ENCODE measurements at regions not wholly inside any gene's neighbourhood (a gene's known extent, or its start where the extent isn't known, plus 50 kb on each side); places are given as distances from the start of the nearest gene placed in this dataset.
"Not testable (repeated sequence)": the region's sequence is repeated elsewhere in the genome, so short reads cannot be mapped to it uniquely, and the experiment has no call there.

GRCh38 chr2:67716895-67717396 lies 319.8 kb downstream of the ETAA1 start:
- DNase-seq: no peak

- DNase-seq: no peak
These were observed 320.6 kb downstream of the ETAA1 start for GRCh38 chr2:67717692-67718091.

DNA sequence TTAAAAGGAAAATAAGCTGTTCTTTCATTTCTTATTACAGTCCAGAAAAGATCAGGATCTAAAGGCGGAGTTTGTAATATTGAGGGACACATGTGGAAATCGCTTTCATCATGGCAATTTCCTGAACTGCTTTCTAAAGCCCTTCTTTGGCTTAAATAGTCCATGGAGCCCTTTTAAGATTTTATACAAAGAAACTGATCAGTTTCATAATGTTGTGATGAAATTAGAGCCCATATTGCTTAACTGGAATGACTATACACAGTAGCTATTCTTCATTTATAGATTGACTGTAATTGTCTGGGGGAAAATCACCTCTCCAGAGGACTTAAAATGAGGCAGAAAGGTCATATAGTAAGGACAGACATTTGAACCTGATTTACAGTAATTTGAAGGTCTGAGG lies 322.2 kb downstream of the ETAA1 start:
- no peak for DNase-seq

GRCh38 chr2:67721516-67721915 lies 324.4 kb downstream of the ETAA1 start:
- no peak for DNase-seq

DNA sequence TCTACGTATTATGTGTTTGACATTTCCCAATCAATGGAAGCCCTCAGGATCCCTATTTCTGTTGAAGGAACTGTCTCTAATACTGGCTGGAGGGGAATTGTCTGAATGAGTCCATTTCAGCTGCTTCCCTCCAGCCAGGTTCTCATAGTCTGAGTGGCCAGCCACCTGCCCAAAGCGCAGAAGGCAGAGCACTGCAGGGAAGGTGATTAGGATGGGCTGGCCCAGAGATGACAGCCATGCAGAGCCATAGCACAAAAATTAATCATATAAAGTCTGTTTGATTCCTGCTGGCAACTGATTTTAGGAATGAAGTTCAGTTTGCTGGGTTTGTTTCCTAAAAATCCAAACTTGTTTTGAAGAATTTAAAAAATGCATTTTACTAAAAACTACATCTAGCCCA lies 327.1 kb downstream of the ETAA1 start:
- no peak for DNase-seq

GRCh38 chr2:67725731-67726130 lies 328.6 kb downstream of the ETAA1 start:
- DNase-seq: no peak

- no peak for DNase-seq
These were observed 329.3 kb downstream of the ETAA1 start for GRCh38 chr2:67726416-67726815.

DNA sequence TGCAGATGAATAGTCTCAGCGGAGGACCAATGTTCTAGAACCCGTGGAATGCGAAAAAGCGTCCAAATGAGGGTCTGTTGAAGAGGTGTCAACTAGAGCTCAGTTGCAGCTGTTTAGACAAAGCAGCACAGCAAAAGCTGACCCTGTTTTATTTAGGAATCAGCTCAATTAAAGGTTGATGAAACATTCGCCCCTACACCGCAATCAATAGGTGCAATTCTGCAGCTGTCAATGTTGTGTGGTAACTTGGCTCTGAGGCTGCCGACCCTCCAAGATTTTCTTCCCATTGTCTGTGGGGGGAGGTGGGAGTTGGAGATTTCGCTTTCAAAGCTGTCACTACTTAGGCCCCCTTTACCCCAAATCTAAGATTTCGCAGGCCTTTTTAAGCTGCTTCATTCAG lies 330.0 kb downstream of the ETAA1 start:
- no peak for DNase-seq

DNA sequence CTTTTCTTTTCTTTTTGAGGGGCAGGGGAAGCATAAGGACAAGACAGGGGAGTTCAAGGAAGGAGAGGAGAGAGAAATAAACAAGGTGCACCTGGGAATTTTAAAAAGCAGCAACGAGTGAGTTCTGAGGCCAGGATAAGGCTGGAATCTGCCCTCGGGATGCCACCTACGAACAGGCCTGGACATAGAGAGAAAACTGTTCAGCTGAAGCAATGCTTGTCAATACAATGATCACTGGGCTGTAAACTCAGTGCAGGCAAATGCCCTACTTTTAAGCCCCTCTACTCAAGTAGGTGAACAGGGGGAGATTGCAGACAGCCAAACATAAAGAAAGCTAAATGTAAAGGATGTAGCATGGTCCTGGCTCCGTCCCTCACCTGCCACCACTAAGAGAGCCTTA lies 330.5 kb downstream of the ETAA1 start:
- no peak for DNase-seq

DNA sequence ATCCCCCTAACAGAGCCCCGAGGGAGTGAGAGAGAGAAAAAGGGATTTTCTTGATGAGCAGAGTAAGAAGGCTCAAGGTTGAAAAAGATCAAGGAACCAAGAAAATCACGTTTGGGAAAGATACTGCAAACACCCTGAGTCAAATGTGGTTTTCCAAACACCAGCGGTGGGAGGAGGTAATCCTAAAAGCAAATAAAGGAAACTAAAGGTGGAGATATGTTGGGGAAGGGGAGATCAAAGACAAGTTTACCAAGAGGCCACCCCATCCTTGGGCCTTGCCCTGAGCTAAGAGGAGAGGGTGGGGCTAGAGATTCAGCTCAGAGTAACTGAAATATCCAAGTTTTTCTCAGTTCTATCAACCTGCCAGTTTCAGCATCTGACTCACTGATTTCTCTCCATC lies 332.3 kb downstream of the ETAA1 start:
- no peak for DNase-seq

DNA sequence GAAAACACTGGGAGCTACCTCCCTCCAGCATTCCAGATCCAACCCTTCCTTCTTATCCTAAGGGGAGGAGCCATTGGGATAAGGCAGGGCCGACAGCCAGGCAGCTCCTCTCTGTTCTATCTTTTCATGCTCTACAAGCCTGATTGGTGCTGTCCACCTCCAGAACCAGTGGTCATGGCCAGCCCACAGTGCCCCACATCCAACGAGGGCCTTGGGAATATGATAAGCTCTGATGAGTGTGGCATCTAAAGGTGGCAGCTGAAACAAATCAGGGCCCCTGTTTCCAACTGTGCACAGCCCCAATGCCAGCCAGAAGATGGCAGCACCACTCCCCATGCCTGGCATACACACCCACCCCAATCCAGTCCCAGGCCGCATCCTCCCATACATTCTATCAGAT lies 329.3 kb downstream of the C1D start:
- no peak for DNase-seq

GRCh38 chr2:67752199-67752598 lies 310.6 kb downstream of the C1D start:
- no peak for DNase-seq

DNA sequence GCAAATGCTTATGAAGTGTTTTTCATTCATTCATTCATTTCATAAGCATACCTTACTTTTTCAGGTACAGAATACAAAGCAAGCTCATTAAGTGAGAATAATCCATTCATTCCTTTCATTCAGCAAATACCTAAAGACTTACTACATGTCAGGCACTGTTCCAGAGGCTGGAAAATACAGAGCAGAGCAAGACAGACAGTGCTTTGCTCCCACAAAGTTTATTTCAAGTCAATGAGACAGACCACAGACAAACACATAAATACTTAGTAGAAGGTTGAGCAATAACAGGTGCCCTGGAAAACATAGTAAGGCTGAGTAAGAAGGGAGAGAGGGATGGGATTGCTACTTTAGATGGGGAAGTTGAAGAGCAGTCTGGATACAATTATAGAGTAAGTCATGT lies 309.8 kb downstream of the C1D start:
- DNase-seq: no peak

GRCh38 chr2:67755156-67755882 lies 307.5 kb downstream of the C1D start:
- DNase-seq: no peak

DNA sequence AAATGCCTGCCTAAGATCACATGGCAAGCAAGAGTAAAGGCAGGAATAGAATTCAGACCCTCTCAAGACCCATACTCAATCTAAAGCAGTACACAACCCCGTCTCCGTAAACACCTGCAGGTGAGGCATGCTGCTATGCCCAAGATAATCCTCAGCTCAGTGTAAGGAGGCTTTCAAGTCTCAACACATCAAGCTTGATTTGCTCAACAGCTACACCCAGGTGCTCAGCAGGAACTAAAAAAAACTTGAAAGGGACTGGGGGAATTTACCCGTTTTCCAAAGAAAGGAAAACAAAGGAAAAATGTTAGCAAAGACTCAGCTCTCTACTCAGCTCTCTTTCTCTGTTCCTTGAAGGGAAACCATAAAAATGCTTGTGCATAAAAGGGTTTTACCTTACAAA lies 301.8 kb downstream of the C1D start:
- no peak for DNase-seq

DNA sequence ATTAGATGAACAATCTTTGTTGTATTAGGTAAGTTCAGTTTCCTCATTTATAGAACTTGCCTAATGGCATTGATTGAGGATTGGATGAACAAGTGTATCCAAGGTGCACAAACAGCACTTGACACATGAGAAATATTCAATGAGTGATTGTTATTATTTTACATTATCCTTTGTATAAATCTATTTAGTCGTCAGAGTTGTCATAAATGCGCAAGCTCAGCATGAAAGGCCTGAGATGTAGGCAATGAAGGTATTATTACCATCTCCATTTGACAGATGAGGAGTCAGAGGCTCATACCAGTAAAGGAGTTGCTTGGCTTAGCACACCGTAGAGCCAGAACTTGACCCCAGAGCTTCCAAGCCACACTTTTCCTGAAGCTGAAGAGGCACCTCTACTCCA lies 291.4 kb downstream of the C1D start:
- DNase-seq: no peak

GRCh38 chr2:67772216-67773170 lies 290.3 kb downstream of the C1D start:
- DNase-seq: no peak

DNA sequence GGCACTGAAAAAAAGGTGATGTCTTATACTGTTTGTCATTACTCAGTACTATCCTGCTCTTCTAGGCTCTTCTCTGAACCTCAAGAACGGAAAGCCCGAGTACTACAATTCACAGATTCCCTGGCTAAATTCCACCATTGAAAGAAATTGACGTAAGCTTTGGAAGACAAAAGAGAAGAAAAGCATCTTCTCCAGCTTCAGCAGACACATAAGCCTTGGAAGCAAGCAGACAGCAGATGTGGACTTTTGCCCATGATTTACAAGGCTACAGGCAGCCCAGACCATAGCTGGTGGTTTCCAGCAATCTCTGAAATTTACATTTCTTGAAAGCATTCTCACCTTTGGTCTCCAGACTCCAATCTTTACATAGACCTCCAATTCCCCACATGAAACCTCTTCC lies 289.0 kb downstream of the C1D start:
- DNase-seq: no peak

DNA sequence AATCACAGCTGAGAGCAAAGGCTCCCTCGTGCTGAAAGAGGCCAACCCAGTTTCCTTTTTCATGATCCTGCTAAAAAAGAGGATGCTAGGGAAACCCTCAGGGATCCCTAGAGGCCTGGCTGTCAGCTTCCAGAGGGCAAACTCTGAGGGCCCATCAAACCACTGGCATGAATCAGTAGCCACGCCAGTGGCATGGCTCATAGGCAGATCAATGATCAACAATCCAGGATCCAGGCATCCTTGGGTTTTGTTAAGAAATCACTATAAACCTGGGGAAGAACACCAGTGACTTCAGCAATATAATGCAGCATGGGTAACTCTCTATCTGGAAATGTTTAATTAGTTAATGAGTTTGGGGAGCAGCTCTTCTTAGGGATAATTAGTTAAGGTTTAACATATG lies 286.5 kb downstream of the C1D start:
- DNase-seq: no peak

DNA sequence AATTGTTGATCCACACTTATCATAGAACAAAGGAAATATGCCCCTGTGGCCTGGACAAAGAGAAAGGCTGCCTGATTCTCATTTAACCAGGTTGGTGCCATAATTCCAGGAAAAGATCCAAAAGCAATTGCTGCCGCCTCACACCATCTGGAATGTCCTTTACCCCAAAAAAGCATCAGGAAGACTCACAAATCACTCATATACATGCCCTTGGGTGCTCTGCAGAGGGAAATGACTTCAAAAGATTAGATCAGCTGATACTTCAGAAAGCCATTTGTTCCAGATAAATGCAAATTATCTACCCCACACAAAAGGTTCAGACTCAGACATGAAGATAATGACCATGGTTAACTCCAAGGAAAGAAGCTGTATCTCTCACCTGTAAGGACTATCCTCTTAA lies 285.8 kb downstream of the C1D start:
- DNase-seq: no peak

- DNase-seq: no peak
These were observed 284.9 kb downstream of the C1D start for GRCh38 chr2:67777836-67778429.

- not testable (repeated sequence) for DNase-seq
These were observed 282.0 kb downstream of the C1D start for GRCh38 chr2:67780841-67781240.

GRCh38 chr2:67782443-67782842 lies 280.4 kb downstream of the C1D start:
- DNase-seq: no peak

DNA sequence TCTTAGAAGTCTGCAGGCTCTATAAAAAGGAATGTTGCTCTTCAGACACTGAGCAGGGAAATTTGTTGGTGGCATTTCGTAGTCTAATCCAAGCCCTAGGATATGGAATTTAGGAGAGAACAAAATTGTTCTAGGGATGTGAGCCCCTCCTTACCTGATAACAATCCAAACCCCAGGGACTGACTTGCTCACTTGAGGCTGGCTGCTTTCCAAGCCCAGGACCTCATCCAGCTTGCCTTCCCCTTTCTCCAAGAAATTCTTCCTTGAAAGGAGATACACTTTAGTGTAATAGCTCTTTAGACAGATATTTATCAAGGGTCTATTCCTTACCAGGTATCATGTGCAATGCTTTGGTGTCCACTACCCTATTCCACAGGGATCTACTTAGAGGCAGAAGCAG lies 279.8 kb downstream of the C1D start:
- DNase-seq: no peak
